ENCODE measurements at regions not wholly inside any gene's neighbourhood (a gene's known extent, or its start where the extent isn't known, plus 50 kb on each side); places are given as distances from the start of the nearest gene placed in this dataset.

- CTCF ChIA-PET = no interaction called here
- H3K4me3 ChIP-seq (ENCODE audit: low read depth, low read length) = no peak overlapping the region
These were observed 57.2 kb downstream of the FRMPD3 start for GRCh38 chrX:107506596-107507031.

GRCh38 chrX:107507093-107507743 is 57.8 kb downstream of the FRMPD3 start:
- CTCF ChIA-PET = no interaction called here
- no peaks in the 10 kb centered on the region for H3K9me3 ChIP-seq (ENCODE audit: control insufficient read depth, insufficient read depth, low read depth, low read length)
- no peaks in the 10 kb centered on the region for H3K36me3 ChIP-seq (ENCODE audit: control insufficient read depth in 2 of 2, insufficient read depth in 1 of 2, low read length in 2 of 2)
- H3K27ac ChIP-seq (ENCODE audit: extremely low read depth, low read depth, low read length) = no peak overlapping the region
- POLR2A ChIA-PET = no interaction called here
- H3K4me1 ChIP-seq (ENCODE audit: control insufficient read depth, insufficient read depth, low read length) = no peaks in the 10 kb centered on the region
- TF ChIP-seq ZBTB44 (tag by site-specific recombination; IDR thresholded peaks at IDR 0.05) = no peak
- no peak for TF ChIP-seq ZBTB1 (tag by site-specific recombination; IDR thresholded peaks at IDR 0.05)
- TF ChIP-seq ZNF624 (tag by site-specific recombination; IDR thresholded peaks at IDR 0.05) = no peak
- no peak for TF ChIP-seq ZNF785 (tag by site-specific recombination; IDR thresholded peaks at IDR 0.05)
- no peak for TF ChIP-seq PRDM4 (tag by site-specific recombination; IDR thresholded peaks at IDR 0.05)
- TF ChIP-seq ZNF580 (tag by site-specific recombination; IDR thresholded peaks at IDR 0.05) = no peak
- TF ChIP-seq ZNF239 (tag by site-specific recombination; IDR thresholded peaks at IDR 0.05) = no peak
- H3K4me3 ChIP-seq (ENCODE audit: low read depth, low read length) = no peak overlapping the region

More at GRCh38 chrX:107506596-107507031, 57.2 kb downstream of the FRMPD3 start:
- Histone ChIP-seq H3K36me3 (ENCODE audit: control insufficient read depth in 2 of 2, insufficient read depth in 1 of 2, low read length in 2 of 2) (no peaks in the 10 kb centered on the region), H3K9me3 (ENCODE audit: control insufficient read depth, insufficient read depth, low read depth, low read length) (no peaks in the 10 kb centered on the region), H3K27ac (ENCODE audit: extremely low read depth, low read depth, low read length) (no peak overlapping the region), H3K4me1 (ENCODE audit: control insufficient read depth, insufficient read depth, low read length) (no peaks in the 10 kb centered on the region)
- no peak for TF ChIP-seq EGR2 (tag by site-specific recombination; IDR thresholded peaks at IDR 0.05; ENCODE audit: low read depth)
- TF ChIP-seq ZNF266 (tag by site-specific recombination; IDR thresholded peaks at IDR 0.05; ENCODE audit: low read depth) = no peak
- no peak for TF ChIP-seq RBAK (tag by site-specific recombination; IDR thresholded peaks at IDR 0.05)
- TF ChIP-seq ZNF302 (tag by site-specific recombination; IDR thresholded peaks at IDR 0.05; ENCODE audit: low read depth) = no peak
- TF ChIP-seq CTCF (tag by site-specific recombination; IDR thresholded peaks at IDR 0.05) = no peak
- no peak for TF ChIP-seq ZNF138 (tag by site-specific recombination; IDR thresholded peaks at IDR 0.05; ENCODE audit: borderline replicate concordance)
- TF ChIP-seq ZNF433 (tag by site-specific recombination; IDR thresholded peaks at IDR 0.05; ENCODE audit: low read depth) = no peak
- no peak for TF ChIP-seq ZNF658 (tag by site-specific recombination; IDR thresholded peaks at IDR 0.05)
- TF ChIP-seq KLF8 (tag by site-specific recombination; IDR thresholded peaks at IDR 0.05) = no peak
- no peak for TF ChIP-seq ZNF521 (tag by site-specific recombination; IDR thresholded peaks at IDR 0.05)
- TF ChIP-seq OVOL3 (tag by site-specific recombination; IDR thresholded peaks at IDR 0.05) = no peak
- TF ChIP-seq ZNF776 (tag by site-specific recombination; IDR thresholded peaks at IDR 0.05; ENCODE audit: borderline replicate concordance) = no peak
- no peak for TF ChIP-seq ZNF169 (tag by site-specific recombination; IDR thresholded peaks at IDR 0.05)
- no peak for TF ChIP-seq ZNF184 (tag by site-specific recombination; IDR thresholded peaks at IDR 0.05)
- POLR2A ChIA-PET = no interaction called here
